HPDE6-E6E7 (cell line): ENCODE measurements at regions not wholly inside any gene's neighbourhood (a gene's known extent, or its start where the extent isn't known, plus 50 kb on each side); places are given as distances from the start of the nearest gene placed in this dataset.
A peak's percentile ranks its signal among the peaks of the same experiment; 100 is the strongest.
"Not testable (repeated sequence)": the region's sequence is repeated elsewhere in the genome, so short reads cannot be mapped to it uniquely, and the experiment has no call there.

Experiments
- DNase-seq: peaks from one replicate; pipeline ENCODE4 v3.0.0; 2011; ENCODE audit warnings: missing footprints; ENCODE audit errors: extremely low spot score

DNA sequence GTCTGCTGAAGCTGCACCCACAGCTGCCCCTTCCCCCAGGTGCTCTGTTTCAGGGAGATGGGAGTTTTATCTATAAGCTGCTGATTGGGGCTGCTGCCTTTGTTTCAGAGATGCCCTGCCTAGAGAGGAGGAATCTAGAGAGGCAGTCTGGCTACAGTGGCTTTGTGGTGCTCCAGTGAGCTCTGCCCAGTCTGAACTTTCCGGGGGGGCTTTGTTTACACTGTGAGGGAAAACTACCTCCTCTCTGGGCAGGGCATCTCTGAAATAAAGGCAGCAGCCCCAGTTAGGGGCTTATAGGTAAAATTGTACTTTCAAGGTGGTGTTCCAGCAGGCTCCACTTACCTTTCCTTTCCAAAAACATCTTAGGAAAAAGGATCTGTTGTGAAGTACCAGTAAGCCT lies 242.2 kb downstream of the SPRY1 start:
- no peak for DNase-seq

DNA sequence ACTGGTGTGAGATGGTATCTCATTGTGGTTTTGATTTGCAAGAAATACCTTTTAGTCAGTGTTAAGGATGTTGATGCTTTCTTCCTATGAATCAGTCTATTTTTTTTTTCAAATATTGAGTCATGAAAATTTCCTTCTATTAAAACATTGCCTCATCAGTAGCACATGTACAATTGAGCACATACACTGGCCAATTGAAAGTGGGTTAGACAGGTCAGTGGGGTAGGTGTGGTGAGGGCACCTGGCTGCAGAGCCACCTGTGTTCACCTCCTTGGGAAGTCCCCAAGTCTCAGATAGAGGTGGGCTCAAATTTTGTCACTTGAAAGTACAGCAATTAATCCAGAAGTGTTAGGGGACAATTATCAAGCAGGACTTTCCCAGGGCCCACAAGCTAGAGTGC lies 243.7 kb downstream of the SPRY1 start:
- peak; percentile 35 for DNase-seq

DNA sequence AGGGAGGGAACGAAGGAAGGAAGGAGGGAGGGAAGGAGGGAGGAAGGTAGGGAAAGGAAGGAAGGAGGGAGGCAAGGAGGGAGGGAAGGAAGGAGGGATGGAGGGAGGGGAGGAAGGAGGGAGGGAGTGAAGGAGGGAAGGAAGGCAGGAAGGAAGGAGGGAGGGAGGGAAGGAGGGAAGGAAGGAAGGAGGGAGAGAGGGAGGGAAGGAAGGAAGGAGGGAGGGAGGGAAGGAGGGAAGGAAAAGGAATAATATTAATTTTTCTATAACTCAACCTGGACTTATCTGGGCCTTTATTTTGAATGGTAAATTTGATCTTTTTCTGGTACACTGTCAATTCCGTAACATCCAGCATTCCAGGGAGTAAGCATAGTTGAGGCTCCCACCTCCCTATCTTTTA lies 244.2 kb downstream of the SPRY1 start:
- DNase-seq = no peak

DNA sequence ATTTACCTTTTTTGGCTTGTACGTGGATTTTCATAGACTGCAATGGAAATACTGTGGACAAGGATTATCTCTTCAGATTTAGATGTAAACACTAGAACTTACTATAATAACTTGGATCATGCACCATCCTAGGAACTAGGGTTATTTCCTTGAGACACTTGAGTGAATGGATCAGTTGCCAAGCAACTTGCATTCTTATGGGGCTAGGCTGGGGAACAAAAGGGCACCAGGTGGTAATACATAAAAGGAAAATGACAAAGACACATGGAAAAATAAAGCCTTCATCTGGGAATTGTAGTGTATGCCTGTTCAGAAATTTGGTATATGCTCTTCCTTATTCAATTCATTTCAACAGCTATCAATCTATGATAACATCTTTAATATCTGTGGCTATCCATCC lies 247.1 kb downstream of the SPRY1 start:
- no peak for DNase-seq

DNA sequence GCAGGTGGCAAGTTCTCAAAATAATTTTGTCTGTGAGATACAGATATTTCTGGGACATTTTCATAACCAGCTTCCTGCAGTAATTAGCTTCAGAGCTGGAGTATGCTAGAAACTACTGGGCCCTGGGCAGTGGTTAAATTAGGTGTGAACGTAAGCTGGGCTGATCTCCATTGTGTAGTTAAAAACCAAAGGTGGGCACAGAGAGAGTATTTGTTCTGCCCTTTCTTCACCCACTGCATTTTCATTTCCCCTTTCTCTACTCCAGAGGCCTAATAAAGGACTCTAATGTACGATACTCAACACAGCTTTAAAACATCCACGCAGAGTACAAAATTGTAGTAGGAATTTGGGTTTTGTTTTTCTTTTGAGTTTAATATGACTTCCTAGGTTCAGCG lies 252.7 kb downstream of the SPRY1 start:
- no peak for DNase-seq

DNA sequence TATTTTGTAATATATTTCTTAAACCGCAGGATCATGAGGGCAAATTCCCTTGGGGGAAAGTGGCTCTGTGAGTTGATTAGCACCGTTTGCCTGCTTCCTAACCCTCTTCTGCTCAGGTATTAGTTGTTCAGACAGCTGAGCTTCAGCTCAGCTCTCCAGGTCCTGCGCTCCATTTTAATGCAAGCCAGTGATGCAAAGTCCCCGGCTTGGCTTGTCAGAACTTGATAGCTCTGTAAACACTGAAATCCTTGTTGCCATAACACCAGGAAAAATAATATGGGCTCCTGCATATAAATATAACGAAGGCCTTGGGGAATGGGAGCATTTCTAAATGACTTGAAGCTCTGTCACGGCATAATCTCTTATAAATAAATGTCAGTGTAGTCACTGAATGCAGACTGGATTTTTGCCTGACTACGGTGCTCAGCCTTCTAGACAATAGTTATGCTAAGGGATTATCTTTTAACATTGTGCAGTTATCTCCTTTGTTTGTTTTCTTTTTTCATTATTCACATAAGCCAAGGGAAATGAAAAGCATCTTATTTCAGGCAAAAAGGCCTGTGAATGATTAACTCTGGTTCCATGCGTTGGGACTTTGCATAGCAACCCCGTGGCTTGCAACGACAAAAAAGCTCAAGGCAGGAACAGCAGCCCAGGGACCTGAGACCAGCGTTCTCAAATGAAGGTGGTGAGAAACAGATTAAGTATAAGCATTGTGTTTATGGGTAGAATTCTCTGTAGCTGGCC lies 253.2 kb downstream of the SPRY1 start:
- DNase-seq = peak; percentile 75

DNA sequence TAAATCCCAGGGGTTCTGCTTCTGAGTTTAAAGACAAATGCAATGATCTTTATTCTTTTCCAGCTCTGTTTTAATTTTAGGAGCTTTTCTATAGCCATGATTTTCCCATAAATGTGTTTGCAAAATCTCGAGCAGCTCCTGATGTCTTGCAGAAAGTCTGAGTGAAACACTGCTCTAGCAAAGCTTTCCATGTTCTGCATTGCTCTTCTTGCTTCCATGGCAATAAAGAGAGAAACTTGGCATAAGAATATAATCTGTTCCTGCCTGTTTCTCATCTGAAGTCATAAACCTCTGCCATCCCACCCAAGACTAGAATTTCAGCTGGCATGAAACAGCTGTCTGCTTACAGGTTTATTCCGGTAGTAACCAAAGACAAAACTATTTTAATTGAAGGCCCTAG lies 254.5 kb downstream of the SPRY1 start:
- DNase-seq = no peak

DNA sequence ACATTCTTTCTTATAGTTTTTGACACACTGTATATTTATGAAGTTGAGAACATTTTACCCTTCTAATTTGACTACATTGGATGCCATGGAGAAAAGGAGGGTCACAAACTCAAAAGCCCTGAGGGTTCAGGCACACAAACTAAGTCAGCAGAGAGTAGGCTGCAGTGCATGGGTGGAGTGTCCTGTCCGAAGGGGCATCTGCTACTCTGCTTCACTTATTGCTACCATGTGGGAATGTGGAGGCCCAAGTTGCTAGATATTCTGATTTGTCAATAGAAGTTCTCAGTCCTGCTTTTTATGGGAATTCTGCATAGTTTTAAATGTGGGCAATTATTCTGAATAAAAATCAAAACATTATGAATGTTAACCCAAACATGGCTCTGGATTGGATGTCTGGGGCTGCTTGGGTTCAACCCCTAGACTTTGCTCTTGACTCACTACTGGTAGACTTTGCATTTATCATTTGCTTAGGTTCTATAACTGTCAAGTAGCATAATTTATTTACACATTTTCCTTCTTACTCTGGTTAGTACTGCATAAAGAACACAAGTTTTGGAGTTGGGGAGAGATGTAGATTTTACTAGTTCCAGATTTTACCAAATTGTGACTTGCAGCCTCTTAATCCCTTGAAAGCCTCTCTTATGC lies 255.1 kb downstream of the SPRY1 start:
- DNase-seq = no peak

DNA sequence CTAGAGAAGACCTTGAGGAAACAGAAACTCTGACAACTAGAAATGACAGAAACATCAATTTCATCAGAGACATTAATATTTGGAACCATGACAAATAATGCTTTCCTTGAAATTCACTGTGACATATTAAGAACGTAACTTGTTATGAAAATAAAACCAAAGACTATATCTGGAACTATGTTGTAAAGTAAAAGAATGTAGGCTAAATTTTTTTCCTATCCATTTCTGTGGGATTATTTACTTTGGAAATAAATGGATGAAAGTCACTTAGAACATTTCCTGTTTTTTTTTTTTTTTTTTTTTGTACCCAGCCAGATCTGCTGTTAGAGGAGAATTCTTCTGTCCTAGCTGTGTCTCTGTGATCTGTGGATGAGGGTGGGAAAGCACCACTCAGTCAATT lies 255.9 kb downstream of the SPRY1 start:
- DNase-seq = no peak

DNA sequence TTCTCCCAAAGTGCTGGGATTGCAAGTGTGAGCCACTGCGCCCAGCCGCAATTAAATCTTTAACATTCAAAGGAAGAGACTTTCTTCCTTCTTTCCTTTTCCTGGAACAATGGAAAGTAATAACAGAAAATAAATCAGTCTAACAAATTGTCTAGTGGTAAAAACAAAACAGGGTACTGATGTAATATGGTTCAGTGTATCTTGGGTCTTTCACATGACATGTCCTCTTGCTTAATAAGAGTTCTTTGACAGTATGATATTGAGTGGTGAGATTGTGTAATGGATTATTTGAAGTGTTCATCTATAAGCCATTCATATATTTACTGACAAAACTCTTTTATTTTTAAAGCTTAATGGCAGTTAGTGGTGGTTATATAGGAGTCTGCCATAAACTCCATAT lies 256.6 kb downstream of the SPRY1 start:
- DNase-seq = no peak

DNA sequence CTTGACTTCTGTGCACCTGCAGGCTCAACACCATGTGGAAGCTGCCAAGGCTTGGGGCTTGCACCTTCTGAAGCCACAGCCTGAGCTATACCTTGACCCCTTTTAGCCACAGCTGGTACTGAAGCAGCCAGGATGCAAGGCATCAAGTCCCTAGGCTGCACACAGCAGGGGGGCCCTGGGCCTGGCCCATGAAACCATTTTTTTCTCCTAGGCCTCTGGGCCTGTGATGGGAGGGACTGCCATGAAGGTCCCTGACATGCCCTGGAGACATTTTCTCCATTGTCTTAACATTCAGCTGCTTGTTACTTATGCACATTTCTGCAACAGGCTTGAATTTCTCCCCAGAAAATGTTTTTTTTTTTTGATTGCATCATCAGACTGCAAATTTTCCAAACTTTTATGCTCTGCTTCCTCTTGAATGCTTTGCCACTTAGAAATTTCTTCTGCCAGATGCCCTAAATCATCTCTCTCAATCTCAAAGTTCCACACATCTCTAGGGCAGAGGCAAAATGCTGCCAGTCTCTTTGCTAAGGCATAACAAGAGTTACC lies 260.2 kb downstream of the SPRY1 start:
- DNase-seq = not testable (repeated sequence)

DNA sequence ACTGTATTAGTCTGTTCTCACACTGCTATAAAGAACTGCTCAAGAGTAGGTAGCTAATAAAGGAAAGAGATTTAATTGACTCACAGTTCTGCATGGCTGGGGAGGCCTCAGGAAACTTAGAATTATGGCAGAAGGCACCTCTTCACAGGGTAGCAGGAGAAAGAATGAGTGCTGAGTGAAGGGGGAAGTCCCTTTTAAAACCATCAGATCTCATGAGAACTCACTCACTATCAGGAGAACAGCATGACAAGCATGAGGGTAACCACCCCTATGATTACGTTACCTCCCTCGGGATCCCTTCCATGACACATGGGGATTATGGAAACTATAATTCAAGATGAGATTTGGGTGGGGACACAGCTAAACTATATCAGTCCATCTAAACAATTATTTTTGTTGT lies 261.0 kb downstream of the SPRY1 start:
- not testable (repeated sequence) for DNase-seq

DNA sequence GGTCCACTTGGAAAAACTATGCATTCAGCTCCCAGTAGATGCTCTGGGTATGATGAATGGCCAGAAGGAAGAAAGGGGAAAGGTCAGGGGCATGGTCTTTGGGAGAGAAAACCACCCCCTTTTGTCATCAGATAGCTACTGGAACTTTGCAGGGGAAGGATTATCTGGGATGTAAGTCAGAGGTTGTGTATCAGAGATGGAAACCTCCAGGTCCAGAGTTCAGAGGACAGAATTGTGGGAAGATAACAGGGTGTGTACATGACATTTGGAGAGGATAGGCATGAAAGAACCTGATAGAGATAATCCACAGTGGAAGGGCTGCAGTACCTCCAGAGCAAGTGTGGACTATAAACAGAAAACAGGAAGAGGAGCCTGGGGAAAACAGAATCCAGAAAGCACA lies 262.7 kb downstream of the SPRY1 start:
- no peak for DNase-seq

DNA sequence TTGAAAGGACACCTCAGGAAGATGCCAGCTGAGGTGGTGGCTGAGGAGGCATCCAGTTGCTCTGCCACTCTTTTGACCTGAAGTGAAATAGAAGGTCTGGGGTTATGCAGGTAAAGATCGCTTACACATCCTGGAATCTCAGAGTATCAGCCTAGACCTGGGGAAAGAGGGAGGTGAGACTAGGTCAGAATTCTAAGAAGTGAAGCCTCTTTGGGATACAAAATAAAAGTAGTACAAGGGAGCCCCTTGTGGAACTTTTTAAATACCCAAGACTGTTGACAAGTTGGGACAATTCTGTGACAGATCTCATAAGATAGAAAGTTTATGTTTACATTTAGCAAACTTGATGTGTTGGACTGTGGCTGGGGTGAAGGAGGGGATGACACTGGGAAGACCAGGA lies 263.1 kb downstream of the SPRY1 start:
- no peak for DNase-seq

DNA sequence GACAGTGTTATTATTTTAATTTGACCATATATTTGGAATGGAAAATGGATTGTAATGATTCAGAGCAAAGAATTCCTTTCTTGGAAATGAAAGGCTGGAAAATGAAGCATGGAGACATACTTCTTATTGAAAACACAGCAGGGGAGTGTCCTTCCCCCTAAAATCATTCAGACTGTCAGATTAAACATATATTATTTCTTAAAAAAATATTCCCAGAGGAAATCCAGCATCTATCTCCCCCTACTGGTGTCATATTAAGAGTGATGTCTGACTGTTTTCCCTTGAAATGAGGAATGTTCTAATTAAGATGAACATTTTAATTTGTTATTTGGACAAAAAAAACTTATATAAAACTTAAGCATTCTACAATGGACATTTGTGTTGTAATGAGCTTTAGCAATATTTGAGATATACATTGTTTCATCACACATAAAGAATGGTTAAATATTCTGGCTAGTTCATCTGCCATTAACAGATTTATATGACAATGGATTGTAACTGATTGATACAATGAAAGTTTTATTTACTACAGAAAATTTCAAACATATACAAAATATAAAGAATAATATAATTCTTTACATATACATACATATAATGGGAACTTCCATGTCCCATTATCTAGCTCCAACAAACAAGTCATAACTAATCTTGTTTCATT lies 264.6 kb downstream of the SPRY1 start:
- DNase-seq = no peak

DNA sequence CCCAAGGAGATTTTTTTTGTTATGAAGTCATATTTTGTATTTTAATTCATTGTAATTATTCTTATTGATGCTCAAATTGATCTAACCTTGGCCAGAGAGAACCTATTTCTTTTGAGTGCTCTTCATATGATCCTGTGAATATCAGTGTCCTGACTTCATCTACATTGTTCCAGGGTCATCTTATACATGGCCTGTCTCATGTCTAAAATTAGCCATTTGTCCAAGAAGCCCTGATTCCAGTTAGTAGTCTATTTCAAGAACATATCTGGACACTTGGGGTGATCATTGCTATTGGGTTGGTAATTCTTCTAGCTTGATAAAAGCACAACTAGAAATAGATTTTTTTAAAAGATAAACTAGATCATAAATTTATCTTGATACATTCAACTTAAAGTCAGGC lies 266.2 kb downstream of the SPRY1 start:
- no peak for DNase-seq

DNA sequence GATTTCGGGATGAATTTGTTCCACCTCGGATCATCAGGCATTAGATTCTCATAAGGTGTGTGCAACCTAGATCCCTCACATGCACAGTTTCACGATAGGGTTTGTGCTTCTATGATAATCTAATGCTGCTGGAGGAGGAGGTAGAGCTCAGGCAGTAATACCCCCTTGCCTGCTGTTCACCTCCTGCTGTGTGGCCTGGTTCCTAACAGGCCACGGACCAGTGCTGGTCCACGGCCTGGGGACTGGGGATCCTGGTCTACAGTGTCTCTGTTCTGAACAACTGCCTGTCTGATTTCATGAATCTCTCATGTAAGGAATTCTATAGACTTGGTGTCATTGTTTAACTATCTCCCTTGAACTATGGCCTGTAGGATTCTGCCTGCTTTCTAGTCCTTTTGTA lies 269.9 kb downstream of the SPRY1 start:
- DNase-seq = no peak

DNA sequence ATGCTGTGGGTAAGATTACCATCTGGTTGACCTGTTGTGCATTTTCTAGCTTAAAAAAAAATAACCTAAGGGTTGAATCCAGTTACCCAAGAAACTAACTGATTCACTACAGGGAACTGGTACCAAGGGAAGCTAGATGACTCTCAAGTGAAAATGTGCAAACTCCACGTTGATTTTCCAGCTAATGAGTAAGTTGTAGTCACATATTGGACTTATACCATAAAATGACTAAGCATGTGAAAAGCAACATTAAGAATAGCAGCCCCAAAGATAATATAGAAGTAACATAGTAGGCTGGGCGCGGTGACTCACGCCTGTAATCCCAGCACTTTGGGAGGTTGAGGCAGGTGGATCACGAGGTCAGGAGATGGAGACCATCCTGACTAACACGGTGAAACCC lies 270.9 kb downstream of the SPRY1 start:
- no peak for DNase-seq

DNA sequence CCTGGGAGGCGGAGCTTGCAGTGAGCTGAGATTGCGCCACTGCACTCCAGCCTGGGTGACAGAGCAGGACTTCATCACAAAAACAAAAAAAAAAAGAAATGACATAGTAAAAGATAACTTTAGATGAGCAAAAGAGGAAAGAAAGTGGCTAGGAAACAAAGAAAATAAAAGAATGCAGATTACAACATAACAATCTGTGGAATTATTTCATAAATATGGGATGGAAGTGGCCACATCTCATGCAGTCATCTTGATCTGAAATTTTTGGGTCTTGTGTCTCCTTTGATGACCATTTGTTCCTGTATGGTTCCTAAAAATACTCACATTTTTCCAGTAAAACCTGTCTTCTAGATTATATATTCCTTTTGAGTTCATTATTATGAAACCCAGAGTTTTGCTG lies 271.4 kb downstream of the SPRY1 start:
- no peak for DNase-seq

DNA sequence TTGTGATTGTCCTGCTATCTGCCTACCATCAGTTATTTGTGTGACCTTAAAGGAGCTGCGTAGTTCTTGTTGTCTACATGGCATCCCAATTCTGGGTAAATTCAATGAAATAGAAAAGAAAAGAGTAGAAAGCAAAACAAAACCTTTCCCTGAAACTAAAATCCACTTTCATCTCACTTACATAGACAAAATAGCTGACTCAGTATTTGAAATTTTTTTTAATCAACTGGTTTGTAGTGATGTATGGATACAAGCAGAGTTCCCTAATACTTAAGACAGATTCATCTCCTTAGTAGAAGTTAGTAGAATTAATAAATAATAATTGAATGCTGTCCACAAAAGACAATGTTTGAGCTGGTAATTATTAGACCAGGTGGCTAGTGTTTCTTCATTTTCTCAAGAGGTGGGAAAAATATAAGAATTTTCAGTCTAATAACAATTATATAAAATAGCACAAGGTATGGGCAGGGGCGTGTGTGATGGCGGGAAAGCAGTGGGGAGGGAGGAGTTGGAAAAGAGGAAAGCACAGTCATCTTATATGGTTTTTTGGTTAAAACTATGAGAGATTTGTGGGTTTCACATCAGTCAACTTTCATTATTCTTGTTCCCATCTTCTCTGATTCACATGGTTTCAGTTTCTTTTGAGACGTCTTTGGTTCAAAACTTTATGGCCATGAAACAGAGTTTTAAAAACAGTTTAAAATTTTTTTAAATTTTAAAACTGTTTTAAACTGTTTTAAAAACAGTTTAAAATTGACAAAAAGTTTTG lies 275.2 kb downstream of the SPRY1 start:
- DNase-seq = no peak

DNA sequence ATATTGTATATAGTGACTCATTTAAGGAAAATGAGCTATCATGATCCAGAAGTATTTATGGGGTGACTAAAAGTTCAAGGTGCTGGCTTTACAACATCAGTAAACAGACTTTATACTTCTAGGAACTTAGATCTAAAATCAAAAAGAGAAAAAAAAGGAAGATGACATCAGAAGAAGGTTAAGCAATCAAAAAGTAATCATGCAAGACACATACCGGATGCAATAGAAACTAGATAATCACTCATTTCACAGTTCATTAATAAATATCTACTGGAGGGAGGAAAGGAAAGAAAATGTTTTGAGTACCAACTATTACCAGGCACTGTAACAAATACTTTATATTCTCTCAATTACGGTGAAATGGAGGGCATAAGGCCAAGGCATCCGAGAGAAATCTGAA lies 276.4 kb downstream of the SPRY1 start:
- DNase-seq = no peak

DNA sequence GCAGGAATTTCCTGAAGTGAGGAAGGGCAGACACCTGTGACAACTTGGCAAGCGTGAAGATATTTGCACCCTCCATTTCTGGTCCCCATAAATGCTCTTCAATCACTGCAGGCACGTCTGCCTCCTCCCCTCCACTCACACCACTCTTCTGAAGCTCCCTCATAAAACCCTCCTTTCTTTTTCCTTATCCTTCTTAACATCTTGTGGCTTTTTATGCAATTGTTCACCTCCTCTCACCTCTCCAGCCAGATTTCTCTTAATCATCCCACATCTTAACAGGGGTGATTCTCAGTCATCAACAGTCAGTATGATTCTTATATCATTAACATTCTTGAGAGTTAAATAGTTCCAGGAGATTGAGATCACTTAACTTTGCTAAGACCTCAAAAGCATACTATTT lies 277.4 kb downstream of the SPRY1 start:
- no peak for DNase-seq
